Activated T-helper 9 cell treated with anti-CD3 and anti-CD28 coated beads, Interleukin-2, amount 50 U/mL, for 16 hours (primary cell): ENCODE measurements at regions not wholly inside any gene's neighbourhood (a gene's known extent, or its start where the extent isn't known, plus 50 kb on each side); places are given as distances from the start of the nearest gene placed in this dataset.

Source experiments
- DNase-seq: peaks from one replicate; pipeline ENCODE4 v3.0.0-alpha.2; 2020; ENCODE audit warnings: low read depth

DNA sequence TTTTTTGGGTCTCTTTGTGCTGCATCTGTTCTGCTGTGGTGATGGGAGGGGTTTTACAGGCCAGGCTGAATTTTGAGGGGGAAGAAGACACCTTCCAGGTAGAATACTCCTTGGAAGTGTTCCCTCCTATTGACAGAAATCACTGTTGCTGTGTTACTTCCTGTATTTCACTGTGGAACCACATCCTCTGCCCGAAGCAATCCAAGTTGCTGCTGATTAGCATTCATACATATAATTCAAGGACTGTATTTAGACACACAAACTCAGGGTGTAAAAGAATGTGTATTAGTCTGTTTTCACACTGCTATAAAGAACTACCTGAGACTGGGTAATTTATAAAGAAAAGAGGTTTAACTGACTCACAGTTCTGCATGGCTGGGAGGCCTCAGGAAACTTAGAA, 50.6 kb upstream of the TMEM244 start:
- no peak for DNase-seq
